Stomach (tissue), 8 donors: ENCODE measurements at regions not wholly inside any gene's neighbourhood (a gene's known extent, or its start where the extent isn't known, plus 50 kb on each side); places are given as distances from the start of the nearest gene placed in this dataset.
"Not testable (repeated sequence)": the region's sequence is repeated elsewhere in the genome, so short reads cannot be mapped to it uniquely, and the experiment has no call there.

Experiments
- DNase-seq, 2 donors: peaks; one replicate each; pipeline versions ENCODE4 v3.0.0 to v3.0.0-alpha.2; 2013 to 2019
- H3K27ac ChIP-seq, 5 donors: fragments of 200-600 bp in 4 of 5; sonication (generic) in 4 of 5; one replicate each; pipeline ENCODE4 v1.5.1; 2013 to 2019; ENCODE audit warnings: mild to moderate bottlenecking in 1 of 5, moderate library complexity in 1 of 5
- H3K27me3 ChIP-seq, 3 donors: fragments of 200-600 bp; sonication (generic); one replicate each; pipeline ENCODE4 v1.5.1; 2017 to 2019; ENCODE audit warnings: mixed run types in 1 of 3
- H3K36me3 ChIP-seq, 4 donors: fragments of 200-600 bp; sonication (generic); 1 replicate in 3 of 4; 2 replicates in 1 of 4; pipeline ENCODE4 v1.5.1; 2016 to 2019
- H3K4me1 ChIP-seq, 4 donors: fragments of 200-600 bp; sonication (generic); one replicate each; pipeline ENCODE4 v1.5.1; 2016 to 2019
- H3K4me3 ChIP-seq, 4 donors: fragments of 200-600 bp; sonication (generic) in 3 of 4; one replicate each; pipeline ENCODE4 v1.5.1; 2016 to 2019; ENCODE audit warnings: mild to moderate bottlenecking in 1 of 4
- H3K9me3 ChIP-seq, 4 donors: fragments of 200-600 bp; sonication (generic); one replicate each; pipeline ENCODE4 v1.5.1; 2016 to 2019
- CTCF ChIP-seq, 7 experiments: fragments of 450-650 bp in 4 of 7; fragments of 200-600 bp in 3 of 7; sonication (generic) in 3 of 7; IDR thresholded peaks; one replicate each; pipeline ENCODE4 v1.5.1; 2016 to 2019; ENCODE audit warnings: antibody characterized with exemption in 7 of 7, control low read depth in 2 of 7, mild to moderate bottlenecking in 1 of 7
- EP300 ChIP-seq: sonication (generic); formaldehyde crosslinking; IDR thresholded peaks from one replicate; pipeline ENCODE4 v1.6.1; 2017; ENCODE audit warnings: antibody characterized with exemption
- POLR2A ChIP-seq, 4 donors: fragments of 450-650 bp; IDR thresholded peaks; one replicate each; pipeline ENCODE4 v1.6.1; 2016; ENCODE audit warnings: antibody characterized with exemption in 4 of 4, control low read depth in 2 of 4, mild to moderate bottlenecking in 1 of 4, moderate library complexity in 1 of 4
- POLR2AphosphoS5 ChIP-seq, 3 donors: sonication (generic); formaldehyde crosslinking; IDR thresholded peaks; one replicate each; pipeline ENCODE4 v1.6.1; 2016; ENCODE audit warnings: antibody characterized with exemption in 3 of 3
- WGBS, 5 donors: extraction: QIAGEN DNeasy Blood & Tissue Kit in 3 of 5; methylation state at CpG; one replicate each; pipeline versions ENCODE4 v1.1.5 to v1.1.7; 2013 to 2018; 5-methylcytosine and 5-hydroxymethylcytosine counted together
- intact Hi-C: fragments of 100-400 bp; cut with DNase I; formaldehyde crosslinking; loops from one replicate; pipeline ENCODE4 v1.15.1; 2023; ENCODE audit warnings: low total_unique reads
- donor health status: healthy with polysubstance abuse.
- donor health status: Bipolar disorder and iron deficiency.
- donor health status: healthy.

DNA sequence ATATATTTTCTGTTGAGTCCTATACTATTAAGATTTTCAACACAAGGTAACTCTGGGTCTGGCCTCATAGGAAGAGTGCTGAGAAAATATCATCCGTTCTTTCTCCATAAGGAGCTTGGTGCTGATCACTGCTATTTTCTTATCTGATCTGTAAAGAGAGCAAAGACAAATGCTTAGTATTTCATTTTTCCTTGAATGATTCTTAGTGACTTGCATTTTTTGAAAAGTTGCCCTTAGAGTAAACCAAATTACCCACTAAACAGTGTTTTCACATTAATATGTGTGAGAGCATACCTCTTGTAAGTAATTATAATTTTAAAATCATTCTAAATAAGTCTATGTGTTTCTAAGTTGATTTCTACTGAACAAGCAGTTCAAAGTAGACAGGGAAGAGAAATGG lies 121.3 kb upstream of the CTSV start:
- Histone ChIP-seq H3K4me3 (no peak overlapping the region), H3K9me3 (no peaks in the 10 kb centered on the region), H3K4me1 (no peaks in the 10 kb centered on the region), H3K27me3 (no peaks in the 10 kb centered on the region), H3K27ac (no peak overlapping the region), H3K36me3 (no peaks in the 10 kb centered on the region)
- intact Hi-C loops: no loop called here
- DNase-seq: no peak
- WGBS, 5 donors: 63 to 86% (median 78%) methylated on average over 1 of the region's 1 CpG
- no peak for TF ChIP-seq CTCF (IDR thresholded peaks at IDR 0.05)
- TF ChIP-seq POLR2A (IDR thresholded peaks at IDR 0.05): no peak
- TF ChIP-seq EP300: no peak
- TF ChIP-seq POLR2AphosphoS5 (IDR thresholded peaks at IDR 0.05): no peak

GRCh38 chr9:97158722-97159121 lies 119.8 kb upstream of the CTSV start:
- 85 to 98% (median 95%) methylated on average over 3 of the region's 3 CpGs for WGBS, 5 donors
- H3K36me3 ChIP-seq, intact Hi-C loops, H3K27ac ChIP-seq, H3K9me3 ChIP-seq, DNase-seq, H3K4me1 ChIP-seq, H3K27me3 ChIP-seq, H3K4me3 ChIP-seq: not testable (repeated sequence)

DNA sequence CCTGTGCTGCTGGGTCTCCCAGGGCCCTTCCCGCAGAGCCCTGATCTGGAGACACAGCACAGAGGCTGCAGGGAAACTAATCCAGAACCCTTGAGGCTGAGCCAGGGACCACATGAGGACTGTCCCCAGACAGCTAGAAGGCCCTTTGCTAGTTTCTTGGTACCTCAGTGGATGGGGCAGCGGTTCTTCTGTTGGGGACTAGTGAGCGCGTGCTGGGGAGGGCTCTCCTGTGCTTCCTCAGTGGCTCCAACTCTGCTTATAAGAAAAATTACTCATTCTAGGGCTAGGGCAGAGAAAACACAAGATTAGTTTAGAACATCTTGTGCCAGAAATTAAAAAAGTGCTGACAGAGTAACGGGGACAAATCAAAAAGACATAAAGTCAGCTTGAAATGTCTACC lies 116.5 kb upstream of the CTSV start:
- DNase-seq, intact Hi-C loops, H3K27ac ChIP-seq, H3K4me3 ChIP-seq, H3K9me3 ChIP-seq, H3K27me3 ChIP-seq, H3K4me1 ChIP-seq, H3K36me3 ChIP-seq: not testable (repeated sequence)
- 93 to 98% (median 94%) methylated on average over 4 to 5 of the region's 5 CpGs for WGBS, 5 donors

DNA sequence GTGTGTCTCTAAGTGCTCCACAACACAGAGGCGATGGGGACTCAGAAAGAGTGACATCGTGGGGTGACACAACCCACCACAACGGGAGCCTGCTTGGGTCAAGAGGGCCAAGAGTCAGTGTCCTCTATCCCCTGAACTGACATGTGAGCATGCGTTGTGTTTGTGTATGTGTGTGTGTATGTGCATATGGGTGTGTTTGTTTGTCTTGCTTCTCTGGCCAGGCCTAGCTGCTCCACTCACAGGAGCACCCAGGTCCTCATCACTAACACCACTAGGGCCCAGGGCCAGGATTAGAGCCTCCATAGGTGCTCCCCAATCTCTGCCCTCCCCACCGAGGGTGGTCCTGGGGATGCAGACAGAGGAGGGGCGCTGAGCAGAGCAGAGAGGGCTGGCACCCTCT lies 115.0 kb upstream of the CTSV start:
- intact Hi-C loops: no loop called here
- H3K9me3 ChIP-seq: no peaks in the 10 kb centered on the region
- no peak overlapping the region for H3K4me3 ChIP-seq
- no peak overlapping the region for H3K27ac ChIP-seq
- 78 to 100% (median 85%) methylated on average over 1 to 6 of the region's 6 CpGs for WGBS, 5 donors
- H3K27me3 ChIP-seq: no peaks in the 10 kb centered on the region
- no peak for TF ChIP-seq CTCF (IDR thresholded peaks at IDR 0.05)
- TF ChIP-seq POLR2AphosphoS5 (IDR thresholded peaks at IDR 0.05): no peak
- no peak for TF ChIP-seq POLR2A (IDR thresholded peaks at IDR 0.05)
- no peak for TF ChIP-seq EP300
- H3K4me1 ChIP-seq: no peaks in the 10 kb centered on the region
- no peaks in the 10 kb centered on the region for H3K36me3 ChIP-seq
- DNase-seq: no peak

DNA sequence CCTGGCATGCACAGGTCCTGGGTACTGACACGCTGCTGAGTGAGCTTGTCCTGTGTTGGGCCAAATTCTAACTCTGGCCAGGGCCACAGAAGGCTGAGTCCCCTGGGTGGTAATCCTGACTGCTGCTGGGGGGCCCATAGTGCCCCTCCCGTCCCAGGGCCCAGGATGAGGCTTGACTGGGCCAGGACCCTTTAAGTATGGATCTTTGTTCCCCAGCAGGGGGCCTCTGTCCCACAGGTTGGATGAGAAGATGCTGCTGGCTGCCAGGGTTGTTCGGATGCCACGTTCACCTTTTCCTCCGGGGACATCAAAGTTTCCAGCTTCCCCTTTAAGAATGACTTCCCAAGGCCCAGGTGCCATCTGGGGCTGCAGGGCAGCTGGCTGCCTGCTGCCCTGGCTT lies 114.2 kb upstream of the CTSV start:
- H3K27ac ChIP-seq, H3K4me1 ChIP-seq, DNase-seq, H3K27me3 ChIP-seq, intact Hi-C loops, H3K36me3 ChIP-seq, H3K9me3 ChIP-seq, H3K4me3 ChIP-seq: not testable (repeated sequence)
- 85 to 93% (median 88%) methylated on average over 4 to 5 of the region's 5 CpGs for WGBS, 5 donors

GRCh38 chr9:97150471-97150870 lies 111.5 kb upstream of the CTSV start:
- H3K4me1 ChIP-seq, H3K27ac ChIP-seq, H3K36me3 ChIP-seq, H3K27me3 ChIP-seq, H3K4me3 ChIP-seq, H3K9me3 ChIP-seq, DNase-seq, intact Hi-C loops: not testable (repeated sequence)
- 83 to 92% (median 88%) methylated on average over 2 of the region's 2 CpGs for WGBS, 5 donors

- H3K27me3 ChIP-seq, DNase-seq, H3K27ac ChIP-seq, intact Hi-C loops, H3K9me3 ChIP-seq, H3K4me3 ChIP-seq, H3K36me3 ChIP-seq, H3K4me1 ChIP-seq: not testable (repeated sequence)
- WGBS, 5 donors: 60 to 81% (median 76%) methylated on average over 3 of the region's 3 CpGs
Observed at GRCh38 chr9:97148428-97148827, 109.5 kb upstream of the CTSV start.

DNA sequence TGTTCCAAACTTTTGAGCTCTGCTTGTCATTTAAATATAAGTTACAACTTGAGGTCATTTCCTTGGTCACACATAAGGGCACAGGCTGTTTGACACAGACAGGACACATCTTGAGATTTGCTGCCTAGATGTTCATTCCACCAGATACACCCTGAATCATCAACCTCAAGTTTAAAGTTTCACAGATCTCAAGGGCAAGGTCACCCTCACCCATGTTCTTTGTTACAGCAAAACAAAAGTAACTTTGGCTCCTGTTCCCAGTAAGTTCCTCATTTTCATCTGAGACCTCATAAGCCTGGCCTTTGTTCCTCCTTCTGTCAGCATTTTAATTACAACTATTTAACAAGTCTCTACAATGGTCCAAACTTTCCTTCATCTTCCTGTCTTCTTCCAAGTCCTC lies 106.7 kb upstream of the CTSV start:
- H3K9me3 ChIP-seq, H3K4me1 ChIP-seq, intact Hi-C loops, H3K36me3 ChIP-seq, DNase-seq, H3K27ac ChIP-seq, H3K4me3 ChIP-seq, H3K27me3 ChIP-seq: not testable (repeated sequence)
